HG02852 (cell line): ENCODE measurements at regions not wholly inside any gene's neighbourhood (a gene's known extent, or its start where the extent isn't known, plus 50 kb on each side); places are given as distances from the start of the nearest gene placed in this dataset.

Experiments used
- ATAC-seq: cut with Tn5 transposase; IDR thresholded peaks from one replicate; pipeline ENCODE4 v1.9.1; 2021; ENCODE audit warnings: mild to moderate bottlenecking, moderate library complexity; ENCODE audit not compliant: unreplicated experiment

DNA sequence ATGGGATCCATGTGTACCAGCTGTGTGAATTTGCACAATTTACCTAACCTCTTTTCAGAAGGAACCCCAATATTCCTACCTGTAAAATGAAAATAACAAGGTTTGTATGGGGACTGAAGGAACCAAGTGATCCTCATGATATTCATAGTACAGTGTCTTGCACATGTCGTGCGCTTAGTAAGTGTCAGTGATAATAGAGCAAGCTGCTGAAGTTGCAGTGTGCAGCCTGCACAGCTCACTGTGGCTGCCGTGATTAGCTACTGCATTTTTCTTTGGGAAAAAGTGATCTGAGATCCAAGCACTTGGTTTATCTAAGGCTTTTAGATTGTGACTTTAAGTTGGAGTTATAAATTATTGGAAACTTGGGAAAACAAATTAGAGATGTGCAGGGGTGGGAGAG lies 135.9 kb upstream of the FRY start:
- ATAC-seq, result no peak

DNA sequence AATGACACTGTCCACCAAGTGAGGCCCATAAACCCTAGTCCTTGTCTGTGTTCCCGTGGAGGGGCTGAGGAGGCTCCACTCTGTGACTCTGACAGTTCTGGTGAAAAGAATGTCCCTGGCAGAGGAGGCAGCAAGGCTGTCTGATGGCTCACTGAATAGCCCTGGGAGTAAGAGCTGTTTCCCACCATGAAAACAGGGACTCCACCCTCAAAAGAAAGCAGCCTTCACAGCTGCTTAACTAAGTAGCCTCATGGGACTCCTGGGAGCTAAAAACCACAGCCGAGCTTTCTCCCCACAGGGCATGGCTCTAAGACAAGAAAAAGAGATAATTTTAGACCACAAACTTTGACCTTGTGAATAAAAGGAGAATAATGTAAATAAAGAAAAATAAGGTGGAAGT lies 135.1 kb upstream of the FRY start:
- ATAC-seq, result no peak

DNA sequence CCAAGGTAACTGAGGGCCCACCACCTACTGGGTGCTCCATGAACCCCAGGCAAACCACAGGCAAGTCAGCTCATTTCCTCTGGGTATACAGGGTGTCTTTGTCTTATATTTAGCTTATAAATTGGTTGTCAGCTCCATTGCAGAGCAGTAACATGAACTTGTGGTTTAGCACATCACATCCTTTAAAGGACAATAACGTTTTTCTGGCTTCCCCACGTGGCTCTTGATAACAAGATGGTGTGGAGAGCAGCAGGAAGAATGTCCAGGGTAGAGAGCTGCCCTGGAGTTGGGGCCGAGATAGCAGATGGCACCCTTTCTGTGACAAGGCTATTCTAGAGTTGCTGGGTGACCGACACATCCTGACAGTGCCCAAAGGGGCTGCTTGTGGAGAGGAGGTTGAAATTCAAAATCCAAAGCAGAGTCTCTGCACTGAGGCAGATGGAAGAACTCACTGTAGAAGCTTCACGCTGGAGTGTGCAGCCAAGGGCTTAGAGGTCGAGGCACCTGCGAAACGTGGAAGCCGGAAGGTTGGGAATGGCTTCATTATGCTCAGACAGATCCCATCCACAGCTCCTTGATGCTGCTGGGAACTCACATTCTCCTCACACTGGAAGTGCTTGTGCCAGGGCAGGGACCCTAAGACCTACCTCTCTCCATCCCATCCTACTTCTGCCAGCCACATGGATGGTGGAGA lies 133.0 kb upstream of the FRY start:
- ATAC-seq, result no peak

DNA sequence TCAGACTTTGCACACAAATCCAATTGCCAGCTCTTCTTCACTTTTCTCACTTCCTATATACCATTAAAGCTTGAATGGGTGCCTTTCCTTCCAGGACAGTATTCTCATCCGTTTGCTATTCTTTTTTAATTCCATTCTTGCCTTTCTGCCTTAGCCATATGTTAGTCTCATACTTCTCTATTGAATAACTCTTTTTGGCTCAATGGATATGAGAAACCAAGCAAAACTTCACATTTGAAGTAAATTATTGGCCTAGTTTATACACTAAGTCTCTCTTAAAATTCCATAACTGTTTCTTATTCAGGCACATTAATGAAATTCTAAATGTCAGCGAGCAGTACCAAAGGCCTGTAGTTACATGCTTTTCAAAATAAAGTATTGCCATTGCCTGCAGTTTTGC lies 129.6 kb upstream of the FRY start:
- ATAC-seq, result no peak

DNA sequence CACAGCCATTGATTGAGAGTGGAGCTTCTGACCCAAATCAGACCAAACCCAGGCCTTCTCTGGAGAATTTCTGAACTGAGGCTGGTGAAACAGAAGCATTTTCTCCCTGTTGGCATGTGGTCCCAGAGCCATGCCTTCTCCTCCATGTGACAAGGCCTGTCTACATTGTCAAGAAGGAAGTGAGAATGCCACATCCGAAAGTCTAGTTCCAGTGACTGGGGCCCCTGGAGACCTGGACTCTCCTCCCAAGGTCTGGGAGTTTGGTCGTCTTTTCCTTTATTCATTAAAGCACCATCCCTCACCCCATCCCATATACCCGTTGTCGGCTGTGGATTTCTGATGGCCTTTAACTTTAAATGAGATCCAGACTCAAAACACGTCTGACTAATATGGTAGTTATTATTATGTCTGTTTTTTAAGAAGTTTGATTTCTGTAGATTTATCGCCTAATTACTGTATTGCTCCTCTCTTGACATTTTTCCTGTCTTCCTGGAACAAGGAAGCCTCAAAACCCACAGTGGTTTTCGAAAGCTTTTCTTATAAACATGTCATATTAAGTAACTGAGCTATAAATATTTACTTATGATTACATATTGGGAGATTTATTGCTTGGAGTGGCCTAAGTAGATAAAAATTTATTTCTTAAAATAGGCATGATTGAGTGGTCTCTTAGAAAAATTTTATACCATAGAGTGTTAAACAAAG lies 128.3 kb upstream of the FRY start:
- no peak for ATAC-seq

DNA sequence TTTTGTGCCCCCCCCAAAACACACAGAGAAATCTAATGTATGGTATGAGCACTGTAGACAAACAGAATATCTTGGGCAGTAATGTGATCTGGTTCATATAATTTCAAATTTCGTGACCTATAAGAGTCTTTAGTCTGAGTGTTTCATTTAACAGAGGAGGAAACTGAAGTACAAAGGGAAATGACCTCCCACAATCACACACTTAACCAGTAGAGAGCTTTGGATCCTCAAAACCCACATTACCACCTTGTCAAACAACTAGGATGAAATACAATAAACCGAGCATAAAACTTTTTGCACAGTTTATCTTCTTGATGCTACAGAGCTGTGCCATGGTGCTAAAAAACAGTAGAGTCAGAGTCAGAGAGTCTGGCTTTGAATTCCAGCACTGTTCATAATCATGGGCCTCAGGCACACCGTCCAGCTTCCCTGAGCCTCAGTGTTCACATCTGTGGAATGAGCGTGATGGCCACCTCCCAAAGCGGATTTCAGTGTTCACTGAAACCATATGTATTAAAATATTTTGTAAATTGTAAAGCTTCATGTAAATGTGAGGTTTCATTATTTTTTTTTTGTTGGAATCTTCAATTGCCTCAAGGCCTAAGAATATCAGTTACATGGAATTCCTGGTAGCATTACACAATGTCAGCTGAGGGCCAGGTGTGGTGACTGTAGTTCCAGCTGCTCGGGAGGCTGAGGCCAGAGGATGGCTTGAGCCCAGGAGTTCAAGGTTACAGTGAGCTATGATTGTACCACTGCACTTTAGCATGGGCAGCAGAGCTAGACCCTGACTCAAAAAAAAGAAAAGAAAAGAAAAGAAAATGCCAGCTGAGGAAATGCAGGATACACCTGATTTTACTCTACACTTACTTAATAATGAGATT lies 126.4 kb upstream of the FRY start:
- no peak for ATAC-seq

DNA sequence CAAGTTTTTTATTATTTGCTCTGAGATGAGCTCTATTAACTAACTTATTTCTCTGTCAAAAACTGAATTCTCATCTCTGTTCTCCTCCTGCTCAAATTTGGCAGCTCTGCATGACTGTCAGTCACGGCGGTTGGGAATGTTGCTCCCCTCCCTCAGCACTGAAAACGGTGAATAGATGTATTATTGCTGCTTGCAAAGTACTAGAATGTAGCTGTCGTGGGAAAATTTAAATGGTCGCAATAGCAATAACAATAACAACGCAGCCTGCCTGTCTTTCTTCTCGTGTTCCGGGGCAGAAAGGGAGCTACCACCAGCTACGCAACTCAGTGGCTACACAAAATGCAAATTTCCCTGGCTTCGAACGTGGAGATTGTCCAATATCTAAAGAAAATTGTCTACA lies 125.6 kb upstream of the FRY start:
- ATAC-seq, result no peak

DNA sequence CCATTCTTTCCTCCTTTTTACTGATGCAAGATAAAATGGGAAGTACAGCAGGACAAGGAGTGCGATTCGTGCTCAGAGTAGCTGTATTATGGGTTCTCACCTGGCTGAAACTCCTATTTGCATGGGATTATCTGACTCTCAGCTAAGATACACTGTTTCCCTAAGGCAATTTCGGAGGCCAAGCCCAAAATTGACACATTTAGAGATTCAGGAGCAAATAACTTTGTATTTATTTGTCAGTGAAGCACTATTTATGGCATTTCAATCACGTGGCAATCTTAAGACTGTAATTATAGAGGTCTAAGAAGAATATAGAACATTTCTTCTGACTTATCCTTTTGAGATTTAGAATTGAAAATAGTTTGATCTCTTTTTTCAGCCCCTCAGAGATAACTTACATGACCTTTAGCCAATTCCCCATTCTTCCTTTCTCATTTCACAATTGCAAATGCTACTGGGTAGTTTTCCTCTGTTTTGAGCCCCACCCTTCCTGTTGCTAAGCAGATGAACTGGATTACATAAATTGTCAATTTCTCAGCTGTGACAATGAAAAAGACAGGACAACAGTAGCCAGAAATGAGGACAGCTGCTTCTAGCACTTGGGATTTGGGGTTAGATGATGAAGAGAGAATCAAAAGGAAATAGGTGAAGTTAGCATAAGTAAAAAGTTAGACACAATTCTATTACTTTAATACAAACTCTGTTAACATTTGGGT lies 122.7 kb upstream of the FRY start:
- no peak for ATAC-seq

DNA sequence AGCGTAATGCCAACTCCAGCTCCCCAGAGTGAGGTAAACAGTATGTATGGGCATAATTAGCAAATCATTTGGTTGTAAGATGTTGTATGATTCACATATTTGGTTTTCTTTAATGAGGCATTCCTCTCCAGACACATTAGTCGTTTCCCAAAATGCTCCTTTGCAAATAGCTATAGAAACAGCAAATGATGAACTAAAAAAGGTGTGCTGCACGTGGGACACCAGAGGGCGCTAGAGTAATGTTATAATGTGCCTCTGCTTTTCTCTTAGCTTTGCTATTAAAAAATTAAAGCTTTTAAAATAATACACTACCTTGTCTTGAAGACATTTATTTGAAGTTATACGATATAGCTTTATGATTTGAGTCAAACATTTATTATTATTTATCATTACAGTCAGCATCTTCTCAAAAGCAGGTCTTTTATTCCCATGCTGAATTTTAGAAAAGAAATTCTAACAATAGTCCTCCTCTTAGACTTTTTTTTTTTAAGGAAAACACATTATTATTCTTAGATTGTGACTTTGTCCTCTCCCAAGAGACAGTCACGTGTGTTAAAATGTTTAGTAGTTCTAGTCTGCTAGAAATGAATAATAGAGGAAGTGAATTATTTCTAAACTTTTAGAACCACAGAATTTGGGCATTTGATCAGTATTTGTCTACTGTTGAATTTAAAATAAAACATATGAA lies 121.6 kb upstream of the FRY start:
- no peak for ATAC-seq

DNA sequence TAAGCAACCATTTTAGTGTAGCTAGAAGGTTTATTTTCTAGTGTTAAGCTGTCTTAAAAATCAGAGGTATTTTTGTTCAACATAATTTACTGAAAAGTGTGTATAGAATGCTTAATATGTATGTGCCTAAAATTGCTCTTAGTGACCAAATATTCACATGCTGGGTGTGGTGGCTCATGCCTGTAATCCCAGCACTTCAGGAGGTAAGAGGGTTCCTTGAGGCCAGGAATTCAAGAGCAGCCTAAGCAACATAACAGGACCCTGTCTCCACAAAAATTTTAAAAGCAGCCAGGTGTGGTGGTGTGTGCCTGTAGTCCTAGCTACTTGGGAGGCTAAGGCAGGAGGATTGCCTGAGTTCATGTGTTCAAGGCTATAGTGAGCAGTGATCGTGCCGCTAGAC lies 120.9 kb upstream of the FRY start:
- ATAC-seq, result no peak

DNA sequence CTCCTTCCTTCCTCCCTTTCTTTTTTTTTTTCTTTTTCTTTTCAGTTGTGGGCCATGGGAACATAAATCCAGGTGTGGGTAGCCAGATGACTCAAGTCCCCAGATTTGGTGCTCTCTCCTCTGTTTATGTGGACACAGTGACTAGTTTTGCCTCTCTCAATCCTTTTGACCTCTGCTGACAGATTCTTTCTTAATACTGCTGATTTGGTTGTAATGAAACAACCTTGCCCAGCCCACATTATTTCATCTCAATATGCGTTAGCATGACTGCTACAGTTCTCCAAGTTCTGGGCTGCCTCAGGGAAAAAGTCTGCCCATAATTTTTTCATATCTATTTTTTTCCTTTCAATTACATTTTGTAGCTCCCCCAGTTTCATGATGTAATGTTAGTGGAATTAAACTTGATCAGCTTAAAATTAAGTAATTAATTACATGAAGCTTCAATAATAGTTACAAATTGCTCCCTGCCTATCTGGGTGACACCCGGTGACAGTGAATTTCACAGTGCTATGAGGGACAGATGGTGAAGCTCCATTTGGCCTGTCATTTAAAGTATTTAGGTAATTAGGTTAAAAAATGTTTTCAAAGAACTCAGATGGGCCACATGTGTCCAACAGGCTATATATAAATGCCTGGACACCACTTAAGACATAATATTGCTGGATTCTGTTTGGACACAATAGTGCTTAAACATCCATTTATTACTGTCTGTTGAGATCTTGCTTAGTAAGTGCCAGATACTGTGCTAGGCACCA lies 118.8 kb upstream of the FRY start:
- ATAC-seq, result no peak

DNA sequence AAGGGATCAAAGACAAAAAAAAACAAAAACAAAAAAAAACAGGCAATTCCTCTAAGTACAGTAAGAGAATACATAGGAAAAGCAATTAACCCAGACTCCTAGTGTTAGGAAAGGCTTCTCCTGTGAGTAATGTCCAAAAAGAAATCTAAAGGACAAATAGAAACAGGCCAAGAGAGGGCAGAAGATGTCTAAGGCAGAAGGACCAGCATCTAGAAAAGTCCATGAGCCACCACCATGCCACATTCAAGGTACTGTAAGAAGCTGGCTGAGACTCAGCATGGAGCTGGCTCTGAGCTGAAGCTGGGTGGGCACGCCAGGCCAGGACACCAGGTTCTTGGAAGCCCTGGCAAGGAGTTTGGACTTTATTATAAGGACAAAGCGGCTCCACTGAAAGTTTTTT lies 118.1 kb upstream of the FRY start:
- no peak for ATAC-seq

DNA sequence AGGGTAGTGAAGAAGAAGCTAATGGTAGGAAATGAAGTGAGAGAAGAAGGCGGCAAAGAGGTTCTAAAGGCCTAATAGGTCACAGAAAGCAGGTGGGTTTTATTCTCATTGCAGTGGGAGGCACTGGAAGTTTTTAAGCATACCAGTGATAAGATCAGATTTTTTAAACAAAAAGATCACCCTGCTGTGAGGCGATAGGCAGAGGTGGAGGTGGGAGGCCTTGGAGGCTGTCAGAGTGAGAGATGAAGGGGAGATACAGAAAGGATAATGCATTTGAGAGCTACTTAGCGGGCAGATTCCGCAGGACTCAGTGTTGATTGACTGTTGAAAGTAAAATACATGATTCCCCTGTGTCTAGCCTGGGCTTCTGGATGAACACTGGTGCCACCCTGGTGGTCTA lies 116.7 kb upstream of the FRY start:
- no peak for ATAC-seq

DNA sequence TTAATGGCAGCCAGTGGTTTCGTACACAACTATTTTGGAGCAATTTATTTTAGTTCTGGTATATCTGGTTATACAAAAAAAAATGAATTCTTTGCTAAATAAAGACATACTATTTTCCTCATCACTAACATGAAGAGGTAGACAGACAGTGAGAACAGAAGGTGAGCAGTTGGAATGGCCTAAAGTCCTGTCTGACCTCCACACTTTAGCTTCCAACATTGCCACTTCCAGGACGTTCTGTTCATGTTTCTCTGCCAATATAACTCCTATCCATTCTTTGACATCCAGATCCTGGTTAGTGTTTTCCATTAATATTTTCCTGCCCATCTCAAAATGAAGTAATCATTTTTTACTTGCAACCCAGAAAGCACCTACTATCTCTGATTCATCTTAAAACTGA lies 112.9 kb upstream of the FRY start:
- ATAC-seq, result no peak

DNA sequence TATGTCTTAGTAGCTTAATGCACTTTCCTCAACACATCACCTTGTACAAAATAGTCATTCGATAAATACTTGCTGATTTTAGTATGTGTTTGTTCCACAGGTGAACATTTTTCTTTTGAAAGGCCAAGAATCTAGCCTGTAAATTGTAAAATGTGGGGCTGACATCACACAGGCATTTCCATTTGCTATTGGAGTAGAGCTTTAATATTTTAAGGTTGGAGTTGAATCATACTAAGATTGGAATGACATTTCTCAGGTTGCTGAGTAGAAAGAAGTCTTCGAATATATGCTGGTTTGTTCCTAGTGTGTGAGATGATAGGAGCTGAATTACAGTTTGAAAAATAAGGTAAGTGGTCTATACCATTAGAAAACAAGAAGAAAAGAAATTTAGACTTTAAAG lies 112.3 kb upstream of the FRY start:
- no peak for ATAC-seq

DNA sequence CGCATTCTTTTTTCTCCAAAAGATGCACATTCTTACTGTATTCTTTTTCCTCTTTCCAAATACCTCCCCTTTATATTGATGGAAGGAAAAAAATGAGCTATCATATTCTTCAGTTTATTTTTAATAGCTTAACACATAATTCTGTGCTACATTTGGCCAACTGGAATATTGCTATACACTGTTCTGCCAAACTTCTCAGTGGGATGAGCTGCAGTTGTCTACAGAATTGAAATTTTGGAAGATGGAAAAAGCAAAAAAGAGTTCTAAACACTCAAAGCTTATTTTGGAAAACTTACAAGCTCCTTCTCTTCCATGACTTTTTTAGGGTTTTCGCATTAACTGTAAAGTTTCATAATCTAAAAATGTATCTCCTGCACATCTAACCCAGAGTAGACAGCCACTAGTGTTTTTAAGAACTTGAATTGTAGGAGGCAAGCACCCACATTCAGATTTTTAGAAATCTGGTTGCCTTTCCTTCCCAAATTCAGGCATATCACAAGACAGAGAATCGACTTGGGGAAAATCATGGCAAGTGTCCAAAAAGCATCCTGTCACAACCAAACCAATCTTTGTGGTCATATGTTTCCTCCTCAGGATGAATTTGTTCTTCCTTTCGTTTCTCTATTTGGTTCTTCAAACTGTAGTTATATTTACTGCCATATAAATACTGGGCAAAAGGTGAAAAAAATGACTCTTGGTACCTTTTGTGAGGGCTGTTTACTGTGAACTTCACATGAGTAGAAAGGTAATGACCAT lies 111.4 kb upstream of the FRY start:
- ATAC-seq, result no peak

DNA sequence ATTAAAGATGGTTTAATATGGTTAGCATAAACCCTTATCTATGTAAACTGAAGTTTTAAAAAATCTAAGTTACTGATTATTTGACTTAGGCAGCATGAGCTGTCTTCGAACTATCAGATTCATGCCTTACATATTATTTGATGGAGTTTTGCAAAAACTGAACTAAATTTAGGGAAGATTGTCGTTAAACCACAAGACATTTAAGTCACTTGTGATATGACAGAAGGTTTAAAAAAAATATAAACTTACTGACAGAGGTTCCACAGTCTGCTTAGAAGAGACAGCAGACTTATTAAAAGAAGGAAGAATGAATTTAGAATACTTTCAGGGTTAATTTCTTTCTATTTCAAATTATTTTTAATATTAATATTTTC lies 110.9 kb upstream of the FRY start:
- ATAC-seq, result no peak

DNA sequence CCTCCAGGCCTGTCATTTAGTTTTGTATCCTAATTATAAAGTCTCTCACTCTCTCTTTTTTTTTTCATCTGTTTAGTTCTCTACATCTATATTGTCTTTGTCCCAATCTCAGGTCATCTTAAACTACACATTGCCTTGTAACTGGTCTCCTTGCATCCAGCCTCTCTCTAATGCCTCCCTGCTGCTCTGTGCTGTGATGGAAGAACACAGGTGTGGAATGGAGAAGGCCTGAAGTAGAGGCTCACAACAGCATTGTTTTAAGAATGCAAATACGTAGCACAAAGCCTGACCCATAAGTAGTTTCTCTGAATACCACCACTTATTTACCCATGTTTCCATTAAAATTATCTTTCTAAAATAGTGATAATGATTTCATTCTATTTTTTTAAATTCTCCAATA lies 108.8 kb upstream of the FRY start:
- ATAC-seq, result no peak

DNA sequence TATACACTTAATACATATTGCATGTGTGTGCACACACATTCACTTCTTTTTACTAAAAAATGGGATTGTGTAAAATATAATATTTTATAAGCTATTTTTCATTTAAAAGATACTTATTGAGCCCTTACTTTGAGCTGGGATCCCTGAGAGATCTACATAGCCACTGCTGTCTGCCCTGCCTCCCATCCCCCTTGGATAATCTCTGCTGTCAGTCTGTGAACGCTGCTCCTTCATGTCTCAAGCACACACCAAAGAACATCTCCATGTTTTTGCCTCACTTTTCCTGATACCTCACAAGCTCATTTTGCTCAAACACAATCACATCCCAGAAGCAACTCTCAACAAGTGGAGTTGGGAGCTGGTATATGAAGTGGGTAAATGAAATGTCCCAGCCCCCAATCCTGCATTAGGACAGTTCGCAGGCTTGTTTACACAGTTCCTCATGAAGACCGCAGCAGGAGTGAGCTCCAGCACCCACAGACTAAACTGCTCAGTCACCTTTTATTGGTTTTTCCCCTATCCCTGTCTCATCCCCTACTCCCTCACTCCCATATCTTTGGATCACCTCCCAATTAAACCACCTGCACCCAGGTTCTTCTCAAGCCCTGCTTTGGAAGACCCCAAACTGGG lies 108.3 kb upstream of the FRY start:
- ATAC-seq, result no peak
